GM19043 (cell line): ENCODE measurements at regions not wholly inside any gene's neighbourhood (a gene's known extent, or its start where the extent isn't known, plus 50 kb on each side); places are given as distances from the start of the nearest gene placed in this dataset.

ENCODE experiments used
- ATAC-seq: cut with Tn5 transposase; IDR thresholded peaks from one replicate; pipeline ENCODE4 v1.9.1; 2021; ENCODE audit warnings: low read depth; ENCODE audit not compliant: unreplicated experiment

GRCh38 chr20:40738976-40739375, 49.9 kb upstream of the MAFB start:
- no peak for ATAC-seq

GRCh38 chr20:40739841-40740240, 50.8 kb upstream of the MAFB start:
- no peak for ATAC-seq

GRCh38 chr20:40741507-40742106, 52.6 kb upstream of the MAFB start:
- ATAC-seq: no peak

- ATAC-seq: no peak
Observed at GRCh38 chr20:40743141-40743775, 54.2 kb upstream of the MAFB start.

- ATAC-seq: no peak
Observed at GRCh38 chr20:40744072-40744817, 55.2 kb upstream of the MAFB start.

- no peak for ATAC-seq
Observed at GRCh38 chr20:40744818-40745175, 55.8 kb upstream of the MAFB start.

- ATAC-seq: no peak
Observed at GRCh38 chr20:40746251-40746650, 57.2 kb upstream of the MAFB start.

GRCh38 chr20:40748182-40748581, 59.1 kb upstream of the MAFB start:
- ATAC-seq: no peak

- ATAC-seq: no peak
Observed at GRCh38 chr20:40749985-40750506, 61.0 kb upstream of the MAFB start.

- no peak for ATAC-seq
Observed at GRCh38 chr20:40750541-40751035, 61.6 kb upstream of the MAFB start.

GRCh38 chr20:40753472-40753871, 64.4 kb upstream of the MAFB start:
- ATAC-seq: no peak

- no peak for ATAC-seq
Observed at GRCh38 chr20:40754339-40754943, 65.4 kb upstream of the MAFB start.

GRCh38 chr20:40757087-40757486, 68.1 kb upstream of the MAFB start:
- no peak for ATAC-seq

- ATAC-seq: no peak
Observed at GRCh38 chr20:40758790-40759189, 69.8 kb upstream of the MAFB start.

- no peak for ATAC-seq
Observed at GRCh38 chr20:40760399-40760798, 71.4 kb upstream of the MAFB start.

- no peak for ATAC-seq
Observed at GRCh38 chr20:40763646-40764295, 74.7 kb upstream of the MAFB start.

GRCh38 chr20:40765814-40766480, 76.9 kb upstream of the MAFB start:
- no peak for ATAC-seq

GRCh38 chr20:40766790-40767614, 78.0 kb upstream of the MAFB start:
- no peak for ATAC-seq

GRCh38 chr20:40767615-40767924, 78.5 kb upstream of the MAFB start:
- ATAC-seq: no peak
